HG02678 (cell line): ENCODE measurements at regions not wholly inside any gene's neighbourhood (a gene's known extent, or its start where the extent isn't known, plus 50 kb on each side); places are given as distances from the start of the nearest gene placed in this dataset.
A peak's percentile ranks its signal among the peaks of the same experiment; 100 is the strongest.

Experiments
- ATAC-seq: cut with Tn5 transposase; IDR thresholded peaks from one replicate; pipeline ENCODE4 v1.9.1; 2021; ENCODE audit warnings: mild to moderate bottlenecking, moderate library complexity; ENCODE audit not compliant: unreplicated experiment

- no peak for ATAC-seq
Observed at GRCh38 chr12:39240587-39240986, 202.3 kb downstream of the KIF21A start.

- ATAC-seq, result no peak
Observed at GRCh38 chr12:39239490-39240486, 203.1 kb downstream of the KIF21A start.

DNA sequence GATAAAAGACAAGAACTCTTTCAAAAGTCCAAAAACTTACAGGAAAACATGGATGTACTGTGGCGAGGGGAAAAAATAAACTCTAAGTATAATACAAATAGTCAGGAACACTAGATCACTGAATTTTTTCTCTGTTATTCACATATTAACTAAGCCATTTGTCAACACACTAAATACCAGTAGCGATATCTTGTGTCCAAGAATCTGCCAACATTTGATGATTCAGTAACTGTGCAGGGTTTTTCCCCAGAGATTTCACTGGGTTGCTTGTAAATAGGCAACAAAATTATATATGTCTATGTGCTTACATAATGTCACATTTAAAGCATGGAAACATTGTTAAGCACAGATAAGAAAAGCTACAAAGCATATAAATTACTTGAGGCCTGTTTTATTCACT, 205.9 kb downstream of the KIF21A start:
- no peak for ATAC-seq

DNA sequence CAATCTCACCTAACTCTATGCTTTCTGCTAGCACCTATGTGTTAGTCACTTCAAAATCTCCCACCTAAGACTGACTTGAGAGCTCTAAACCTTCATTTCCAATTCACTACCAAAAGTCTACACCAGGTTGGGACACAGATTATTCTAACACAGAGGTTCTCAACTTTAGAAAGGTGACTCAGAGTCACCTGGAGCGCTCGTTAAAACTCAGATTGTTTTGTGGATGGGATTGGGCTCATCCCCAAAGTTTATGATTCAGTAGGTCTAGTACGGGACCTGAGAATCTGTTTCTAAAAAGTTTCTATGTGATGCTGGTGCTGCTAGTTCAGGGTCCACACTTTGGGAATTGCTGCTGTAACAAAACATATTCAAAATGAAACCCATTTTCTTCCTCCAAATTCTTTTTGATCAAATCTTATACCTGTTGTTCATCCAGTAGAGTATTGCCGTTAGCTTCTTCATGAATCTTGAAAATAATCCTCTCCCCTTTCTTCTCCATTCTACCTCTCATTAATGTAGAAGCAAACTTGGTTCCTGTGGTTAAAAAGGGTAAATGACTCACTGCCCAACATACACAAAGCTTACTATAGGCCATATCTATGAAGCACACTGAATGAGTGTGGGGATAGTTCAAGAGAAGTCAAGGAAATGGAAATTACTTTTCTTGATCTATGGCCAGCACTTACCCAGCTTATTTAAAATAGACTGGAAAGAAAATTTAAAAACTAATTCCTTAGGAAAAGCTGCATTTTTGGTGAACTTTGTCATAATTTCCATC, 206.7 kb downstream of the KIF21A start:
- ATAC-seq, result no peak

DNA sequence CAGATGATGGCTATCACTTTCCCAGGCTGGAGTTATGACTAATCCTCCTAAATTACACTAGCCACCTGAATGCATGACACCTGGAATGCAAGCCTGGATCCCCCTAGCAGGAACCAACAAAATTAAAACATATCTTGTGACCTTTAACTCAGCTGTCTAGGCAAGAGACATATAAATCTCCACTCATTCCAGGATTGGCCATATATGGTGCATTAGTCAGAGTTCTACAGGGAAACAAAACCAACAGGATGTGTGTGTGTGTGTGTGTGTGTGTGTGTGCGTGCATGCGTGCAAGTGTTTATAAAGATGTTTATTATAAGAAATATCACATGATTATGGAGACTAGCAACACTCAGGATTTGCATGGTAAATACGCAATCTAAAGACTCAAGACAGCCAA, 212.8 kb downstream of the KIF21A start:
- ATAC-seq, result no peak

- ATAC-seq, result no peak
Observed at GRCh38 chr12:39227218-39227617, 215.7 kb downstream of the KIF21A start.

GRCh38 chr12:39224971-39225370, 217.9 kb downstream of the KIF21A start:
- no peak for ATAC-seq

- ATAC-seq, result no peak
Observed at GRCh38 chr12:39205969-39206368, 237.0 kb downstream of the KIF21A start.

GRCh38 chr12:39199351-39199750, 243.6 kb downstream of the KIF21A start:
- ATAC-seq, result no peak

DNA sequence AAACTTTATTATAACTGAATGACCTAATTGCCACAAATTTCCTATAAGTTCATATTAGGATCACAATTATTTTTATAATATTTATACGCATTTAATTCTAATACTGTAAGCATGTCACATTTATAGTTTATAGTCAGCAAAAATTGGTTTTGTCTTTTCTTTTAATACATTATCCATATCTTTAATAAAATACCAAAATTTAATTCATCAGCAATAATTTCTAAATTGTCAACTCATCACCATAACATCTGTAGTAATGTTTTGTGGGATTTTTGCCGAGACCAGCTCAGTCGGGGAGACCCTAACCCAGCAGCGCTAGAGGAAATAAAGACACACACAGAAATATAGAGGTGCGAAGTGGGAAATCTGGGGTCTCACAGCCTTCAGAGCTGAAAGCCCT, 254.2 kb downstream of the KIF21A start:
- ATAC-seq, result no peak

- no peak for ATAC-seq
Observed at GRCh38 chr12:39186744-39187143, 256.2 kb downstream of the KIF21A start.

DNA sequence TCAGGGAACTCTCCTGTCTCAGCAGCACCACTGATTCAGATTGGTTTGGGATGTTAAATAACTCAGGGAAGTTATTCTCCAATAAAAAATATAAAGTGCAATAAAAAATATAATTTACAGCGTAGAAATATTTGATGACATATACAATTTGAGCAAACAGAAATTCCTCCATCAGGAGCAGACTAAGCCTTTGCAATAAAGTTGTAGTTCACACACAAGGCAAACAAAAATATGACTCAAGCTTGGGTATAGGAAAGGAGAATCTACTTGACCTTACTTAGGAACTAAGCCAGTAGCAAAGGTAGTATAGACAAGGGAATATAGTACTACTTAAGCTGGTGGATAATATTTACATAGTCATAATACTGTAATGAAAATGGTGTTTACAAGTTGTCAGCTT, 264.1 kb downstream of the KIF21A start:
- no peak for ATAC-seq

- no peak for ATAC-seq
Observed at GRCh38 chr12:39176356-39176755, 266.6 kb downstream of the KIF21A start.

DNA sequence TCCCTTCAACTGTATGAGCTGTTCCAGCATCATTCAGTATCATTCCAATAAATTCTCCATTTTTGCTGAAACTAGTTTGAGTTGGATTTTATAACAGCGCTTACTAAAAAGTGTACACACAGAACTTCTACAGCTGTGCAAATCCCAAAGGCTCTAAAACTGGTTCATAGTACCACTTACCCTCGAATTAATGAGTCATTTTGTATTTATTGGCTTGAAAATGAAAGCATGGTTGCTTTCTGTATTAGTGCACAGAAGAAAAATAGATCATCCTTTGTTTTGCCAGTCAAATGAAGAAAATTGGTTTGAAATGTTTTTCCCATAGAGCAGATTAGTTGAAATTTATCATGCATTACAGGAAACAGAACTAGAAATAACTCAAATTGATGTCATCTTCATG, 268.3 kb upstream of the CPNE8 start:
- ATAC-seq, result no peak

DNA sequence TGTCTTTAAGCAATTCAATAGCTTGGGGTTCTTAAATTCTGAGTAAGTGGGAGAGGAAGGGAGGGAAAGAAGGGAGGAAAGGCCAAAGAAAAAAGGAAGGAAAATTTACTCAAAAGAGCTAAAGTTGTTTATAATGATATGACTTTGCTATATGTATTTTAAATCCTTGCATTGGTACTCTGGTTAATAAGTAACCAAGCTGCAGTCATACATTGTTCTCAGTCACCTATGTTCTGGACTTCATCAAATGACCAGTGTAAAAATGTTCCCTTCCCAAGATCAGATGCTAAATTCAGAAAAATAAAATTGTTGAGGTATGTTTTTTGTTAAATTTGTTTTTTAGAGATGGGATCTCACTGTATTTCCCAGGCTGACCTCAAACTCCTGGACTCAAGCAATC, 259.9 kb upstream of the CPNE8 start:
- no peak for ATAC-seq

DNA sequence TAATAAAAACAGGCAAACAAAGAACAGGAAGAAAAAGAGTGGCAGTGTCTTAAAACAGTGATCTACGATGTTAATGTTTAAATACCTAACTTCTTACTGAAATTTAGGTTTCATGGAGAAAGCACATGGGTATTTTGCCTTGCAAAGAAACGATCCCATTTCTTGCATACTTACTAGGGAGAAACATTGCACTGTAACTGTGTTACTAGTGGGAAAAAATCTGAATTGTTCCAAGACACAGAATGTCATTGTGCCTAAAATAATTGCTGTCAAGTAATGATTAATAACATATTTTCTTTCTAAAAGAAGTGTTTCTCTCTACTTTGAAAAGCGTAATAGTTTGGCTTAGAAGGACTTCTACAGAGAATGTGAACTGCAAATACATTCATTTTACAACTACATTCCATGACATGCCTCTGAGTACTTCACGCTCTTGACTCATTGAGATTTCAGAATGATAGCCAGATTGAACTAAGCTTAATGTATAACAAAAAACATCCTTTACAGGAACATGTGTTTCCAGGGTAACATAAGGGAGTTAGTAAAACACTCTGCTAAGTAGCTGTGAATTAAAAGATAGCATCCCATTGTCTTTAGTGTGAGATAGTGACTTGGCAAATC, 256.2 kb upstream of the CPNE8 start:
- no peak for ATAC-seq

DNA sequence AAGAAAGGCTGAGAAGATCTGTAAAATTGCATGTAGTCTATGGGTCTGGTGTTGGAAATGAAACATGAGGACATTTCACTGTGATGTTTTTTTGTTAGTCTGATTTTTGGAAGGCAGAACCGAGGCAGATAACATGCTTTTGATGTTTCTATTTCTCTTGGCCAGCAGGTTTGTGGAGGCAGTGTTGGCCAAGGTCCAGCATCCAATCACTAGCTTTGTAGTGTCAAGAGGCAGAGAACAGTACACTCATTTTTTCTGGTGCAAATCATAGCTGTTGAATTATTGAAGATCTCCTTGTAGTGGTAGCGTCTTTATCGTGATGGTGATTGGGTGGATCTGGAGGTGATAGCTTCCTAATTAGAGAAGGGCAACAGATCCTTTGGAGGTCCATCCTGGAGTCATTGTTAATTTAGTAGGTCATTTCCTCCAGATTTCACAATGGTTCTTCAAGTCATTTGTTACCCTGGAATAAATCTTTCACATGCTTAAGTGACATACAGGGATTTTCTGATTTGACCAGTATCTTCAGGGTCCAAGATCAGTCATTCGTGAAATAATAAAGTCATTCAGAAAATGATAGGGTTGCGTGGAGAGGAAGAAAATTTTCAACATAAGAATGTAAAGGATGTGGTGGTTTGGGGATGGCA, 252.4 kb upstream of the CPNE8 start:
- no peak for ATAC-seq

DNA sequence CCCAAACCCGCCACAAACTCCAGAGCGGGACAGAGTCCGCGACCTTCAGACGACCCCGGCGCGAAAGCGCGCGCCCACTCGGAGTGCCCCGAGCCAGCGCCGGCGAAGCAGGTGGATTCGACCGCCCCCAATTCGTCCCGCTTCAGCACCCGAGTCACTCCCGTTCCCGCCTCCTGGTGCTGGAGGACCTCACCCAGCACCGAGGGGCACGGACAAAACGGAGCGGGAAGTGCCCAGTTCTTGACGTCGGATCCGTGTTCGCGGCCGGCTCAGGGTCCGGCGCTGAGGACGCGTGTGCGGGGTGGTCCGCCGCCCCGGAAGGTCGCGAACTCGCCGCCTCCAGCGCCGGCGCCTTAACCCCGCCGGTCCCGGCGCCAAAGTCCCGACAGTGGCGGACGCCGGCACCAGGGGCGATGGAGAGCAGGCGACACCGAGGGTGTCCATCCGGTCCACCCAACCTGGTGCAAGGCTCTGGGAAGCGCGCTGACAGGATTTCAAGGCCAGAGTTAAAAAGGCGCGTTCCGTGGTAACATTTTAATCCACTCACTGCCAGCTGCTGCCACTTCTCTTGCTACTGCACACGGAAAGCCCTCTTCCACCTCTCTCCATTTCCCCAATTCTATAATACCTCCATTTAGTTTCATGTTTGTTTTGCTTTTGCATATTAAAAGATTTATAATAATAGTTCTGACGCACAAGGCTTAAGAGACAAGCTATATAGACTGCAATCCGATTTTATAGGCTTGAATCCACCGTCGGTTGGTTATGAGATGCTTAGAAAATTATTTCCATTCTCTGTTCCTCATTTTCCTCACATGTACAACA, 240.0 kb upstream of the CPNE8 start:
- ATAC-seq, result peak; percentile 92

DNA sequence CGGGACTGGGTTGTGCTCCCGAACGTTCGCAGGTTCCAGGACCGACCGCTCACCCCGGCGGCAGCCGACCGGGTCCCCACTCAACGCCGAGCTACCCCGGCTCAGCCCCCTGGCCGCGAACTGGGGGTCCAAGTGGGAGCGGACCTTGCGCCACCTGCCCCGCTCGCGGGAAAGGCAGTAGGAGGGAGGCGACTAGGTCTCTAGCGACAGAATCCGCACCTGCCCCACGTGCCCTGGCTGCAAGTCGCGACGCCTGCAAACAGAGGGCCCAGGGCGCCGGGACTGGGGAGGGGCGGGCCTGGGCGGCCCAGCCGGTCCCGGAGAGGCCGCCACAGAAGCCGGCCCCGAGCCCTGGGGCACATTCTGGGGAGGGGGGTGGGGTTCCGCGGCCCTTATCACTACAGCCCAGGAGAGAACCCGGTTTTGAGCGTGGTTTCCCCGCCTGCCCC, 239.2 kb upstream of the CPNE8 start:
- ATAC-seq, result no peak

DNA sequence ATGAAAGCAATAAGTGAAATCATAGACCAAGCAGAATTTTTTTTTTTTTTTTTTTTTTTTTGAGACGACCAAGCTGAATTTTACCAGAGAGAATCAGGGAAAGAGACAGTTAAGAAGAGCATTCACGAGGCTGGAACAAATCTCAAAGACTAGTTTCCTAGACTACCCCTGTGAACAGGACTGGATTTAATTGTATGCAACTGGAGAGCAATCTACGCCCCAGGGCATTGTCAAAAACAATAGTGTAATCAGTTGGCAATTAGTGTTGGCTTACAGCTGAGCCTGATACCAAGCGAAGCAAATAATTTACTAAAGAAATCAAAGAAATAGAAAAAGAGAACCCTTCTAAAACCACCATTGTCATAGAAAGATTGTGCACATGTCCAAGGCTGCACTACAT, 232.9 kb upstream of the CPNE8 start:
- no peak for ATAC-seq
